K562 (cell line): ENCODE measurements at regions not wholly inside any gene's neighbourhood (a gene's known extent, or its start where the extent isn't known, plus 50 kb on each side); places are given as distances from the start of the nearest gene placed in this dataset.

Source experiments
- CHD2 ChIP-seq: IDR thresholded peaks from 2 replicates; pipeline ENCODE4 v1.6.1; 2011; ENCODE audit warnings: low read depth, low read length
- PHF20 ChIP-seq: fragments of 450-650 bp; IDR thresholded peaks from 2 replicates; pipeline ENCODE4 v1.6.1; 2018; ENCODE audit not compliant: partially characterized antibody
- SMARCE1 ChIP-seq: fragments of 450-650 bp; IDR thresholded peaks from 2 replicates; pipeline ENCODE4 v1.7.1; 2016; ENCODE audit warnings: mild to moderate bottlenecking
- TF ChIP-seq, protein P1 (sequence below), 3 experiments: IDR thresholded peaks in 2 of 3; conservative IDR thresholded peaks in 1 of 3; 2 replicates each; pipeline ENCODE4 v1.5.1; 2011 to 2012; ENCODE audit warnings: low read length in 3 of 3, mild to moderate bottlenecking in 3 of 3, control low read depth in 2 of 3, improper control_type of control experiment in 1 of 3, inconsistent platforms in 1 of 3, low read depth in 1 of 3, mixed read lengths in 1 of 3, moderate library complexity in 1 of 3; ENCODE audit not compliant: insufficient read depth in 2 of 3
- TF ChIP-seq, protein P2 (sequence below): sonication (generic); formaldehyde crosslinking; IDR thresholded peaks from 2 replicates; pipeline ENCODE4 v1.8.0; 2023; ENCODE audit warnings: mild to moderate bottlenecking, missing genetic modification reagents

DNA sequence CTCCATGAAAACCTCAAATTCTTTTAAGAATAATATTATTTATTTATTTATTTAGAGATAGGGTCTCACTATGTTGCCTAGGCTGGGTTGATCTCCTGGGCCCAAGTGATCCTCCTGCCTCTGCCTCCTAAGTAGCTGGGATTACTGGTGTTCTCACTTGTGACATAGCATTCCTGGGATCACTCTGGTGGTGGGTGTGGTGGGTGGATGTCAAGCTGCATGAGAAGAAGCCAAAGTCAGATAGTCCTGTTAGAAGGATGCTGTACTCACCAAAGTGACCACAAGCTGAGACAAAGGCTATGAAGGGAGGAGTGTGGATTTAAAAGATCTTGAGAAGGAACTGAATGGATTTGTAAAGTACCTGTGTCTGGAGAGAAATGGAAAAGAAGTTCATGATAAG, 87.9 kb upstream of the SPON1 start:
- TF ChIP-seq, protein P1, sequence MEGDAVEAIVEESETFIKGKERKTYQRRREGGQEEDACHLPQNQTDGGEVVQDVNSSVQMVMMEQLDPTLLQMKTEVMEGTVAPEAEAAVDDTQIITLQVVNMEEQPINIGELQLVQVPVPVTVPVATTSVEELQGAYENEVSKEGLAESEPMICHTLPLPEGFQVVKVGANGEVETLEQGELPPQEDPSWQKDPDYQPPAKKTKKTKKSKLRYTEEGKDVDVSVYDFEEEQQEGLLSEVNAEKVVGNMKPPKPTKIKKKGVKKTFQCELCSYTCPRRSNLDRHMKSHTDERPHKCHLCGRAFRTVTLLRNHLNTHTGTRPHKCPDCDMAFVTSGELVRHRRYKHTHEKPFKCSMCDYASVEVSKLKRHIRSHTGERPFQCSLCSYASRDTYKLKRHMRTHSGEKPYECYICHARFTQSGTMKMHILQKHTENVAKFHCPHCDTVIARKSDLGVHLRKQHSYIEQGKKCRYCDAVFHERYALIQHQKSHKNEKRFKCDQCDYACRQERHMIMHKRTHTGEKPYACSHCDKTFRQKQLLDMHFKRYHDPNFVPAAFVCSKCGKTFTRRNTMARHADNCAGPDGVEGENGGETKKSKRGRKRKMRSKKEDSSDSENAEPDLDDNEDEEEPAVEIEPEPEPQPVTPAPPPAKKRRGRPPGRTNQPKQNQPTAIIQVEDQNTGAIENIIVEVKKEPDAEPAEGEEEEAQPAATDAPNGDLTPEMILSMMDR (IDR thresholded peaks at IDR 0.05 in 2 of 3, conservative IDR thresholded peaks at IDR 0.05 in 1 of 3; ENCODE audit: insufficient read depth in 2 of 3, low read depth in 1 of 3, low read length in 3 of 3) = no peak
- TF ChIP-seq CHD2 (no peak), PHF20 (no peak), SMARCE1 (no peak)
- TF ChIP-seq, protein P2, sequence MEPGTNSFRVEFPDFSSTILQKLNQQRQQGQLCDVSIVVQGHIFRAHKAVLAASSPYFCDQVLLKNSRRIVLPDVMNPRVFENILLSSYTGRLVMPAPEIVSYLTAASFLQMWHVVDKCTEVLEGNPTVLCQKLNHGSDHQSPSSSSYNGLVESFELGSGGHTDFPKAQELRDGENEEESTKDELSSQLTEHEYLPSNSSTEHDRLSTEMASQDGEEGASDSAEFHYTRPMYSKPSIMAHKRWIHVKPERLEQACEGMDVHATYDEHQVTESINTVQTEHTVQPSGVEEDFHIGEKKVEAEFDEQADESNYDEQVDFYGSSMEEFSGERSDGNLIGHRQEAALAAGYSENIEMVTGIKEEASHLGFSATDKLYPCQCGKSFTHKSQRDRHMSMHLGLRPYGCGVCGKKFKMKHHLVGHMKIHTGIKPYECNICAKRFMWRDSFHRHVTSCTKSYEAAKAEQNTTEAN = no peak
